ENCODE measurements at regions not wholly inside any gene's neighbourhood (a gene's known extent, or its start where the extent isn't known, plus 50 kb on each side); places are given as distances from the start of the nearest gene placed in this dataset.

- no peak for DNase-seq
Observed at GRCh38 chr10:111131168-111131799, 54.5 kb downstream of the ADRA2A start.

GRCh38 chr10:111137007-111137406, 60.2 kb downstream of the ADRA2A start:
- DNase-seq: no peak

DNA sequence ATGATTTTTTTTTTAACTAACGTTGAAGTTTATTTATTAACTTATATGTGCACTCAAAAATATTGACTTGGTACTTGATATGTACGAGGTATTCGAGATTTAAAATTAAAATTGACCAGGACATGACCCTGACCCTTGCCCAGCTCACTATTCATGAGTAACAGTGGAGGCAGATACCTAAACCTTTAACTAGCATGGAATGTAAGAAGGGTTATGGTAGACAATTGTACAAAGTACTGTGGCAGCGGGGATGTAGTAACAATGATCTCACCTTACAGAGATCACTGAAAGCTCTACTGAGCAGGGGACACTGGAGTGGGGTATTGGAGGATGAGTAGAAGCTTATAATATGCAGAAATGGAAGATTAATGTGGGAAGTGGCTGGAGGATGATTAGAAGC, 60.8 kb downstream of the ADRA2A start:
- DNase-seq: no peak

DNA sequence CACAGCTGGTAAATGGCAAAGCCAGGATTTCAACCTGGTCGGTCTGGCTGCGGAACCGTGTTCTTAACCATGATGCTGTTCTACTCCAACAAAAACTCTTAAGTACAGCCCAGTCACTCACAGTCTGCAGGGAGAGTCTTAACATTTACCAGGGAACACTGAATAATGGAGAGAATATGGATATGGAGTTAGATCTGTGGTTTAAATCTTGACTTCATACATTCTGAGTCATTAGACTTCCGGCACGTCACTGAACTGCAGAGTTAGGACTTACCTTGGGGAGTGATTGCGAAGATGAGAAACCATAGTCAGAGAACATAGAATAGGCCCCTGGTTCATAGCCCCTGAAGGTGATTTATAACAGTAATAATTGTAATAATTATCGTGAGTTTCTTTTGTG, 61.7 kb downstream of the ADRA2A start:
- no peak for DNase-seq

GRCh38 chr10:111139567-111139966, 62.7 kb downstream of the ADRA2A start:
- DNase-seq: no peak

DNA sequence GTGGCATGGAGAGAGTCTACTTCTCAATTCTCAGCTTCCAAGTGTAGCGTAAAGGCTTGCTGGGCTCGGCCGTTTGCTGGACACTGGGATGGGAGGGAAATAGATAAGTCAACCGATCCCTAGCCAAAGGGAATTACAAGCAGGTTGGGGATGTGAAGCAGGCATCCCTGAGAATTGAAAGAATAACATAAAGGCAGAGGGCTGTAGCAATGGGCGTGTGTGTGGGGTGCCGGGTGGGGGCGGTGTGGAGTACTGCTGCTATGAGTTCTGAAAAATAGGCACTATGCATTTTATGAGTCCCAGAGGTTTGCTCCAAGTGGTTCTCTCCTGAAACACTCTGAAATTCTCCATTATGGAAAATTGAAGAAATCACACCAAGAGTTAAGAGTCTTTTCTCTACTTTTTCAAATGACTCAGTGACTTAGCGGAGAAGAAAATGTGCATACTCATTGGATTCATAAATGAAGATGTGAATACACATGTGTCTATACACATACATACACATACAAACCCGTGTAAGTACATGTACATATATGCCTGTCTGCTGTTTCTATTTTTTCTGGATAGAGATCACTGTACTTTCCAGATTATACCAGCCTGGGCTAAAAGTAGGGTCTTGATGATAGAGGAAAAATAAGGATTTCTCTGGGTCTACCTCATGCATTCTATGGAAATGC, 65.4 kb downstream of the ADRA2A start:
- no peak for DNase-seq

DNA sequence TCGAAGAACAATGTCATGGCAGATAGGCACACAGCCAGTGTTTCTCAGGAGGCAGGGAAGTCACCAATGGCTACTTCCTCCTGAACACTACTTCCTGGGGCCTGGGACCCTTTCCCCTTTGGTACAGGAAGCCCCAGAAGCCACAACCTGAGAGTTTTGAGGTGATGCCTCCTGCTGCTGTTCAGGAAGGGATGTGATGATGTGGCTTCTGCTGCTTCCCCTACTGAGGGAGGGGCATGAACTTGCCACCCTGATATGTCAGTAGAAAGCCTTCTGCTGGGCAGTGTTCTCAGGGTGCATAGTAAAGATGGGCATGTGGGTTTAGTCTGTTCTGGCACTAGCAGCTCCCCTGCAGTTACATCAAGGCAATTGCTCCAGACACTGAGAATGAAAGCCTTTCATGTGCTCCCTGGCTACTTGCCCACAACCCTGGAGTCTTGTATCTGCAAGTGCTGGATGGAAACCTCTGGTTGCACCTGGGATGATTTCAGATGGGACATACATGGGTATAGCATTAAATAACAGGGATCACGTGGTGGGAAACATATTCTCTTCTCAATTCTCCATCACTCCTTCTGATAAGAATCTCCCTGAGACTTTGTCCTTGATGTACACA, 69.3 kb downstream of the ADRA2A start:
- no peak for DNase-seq

GRCh38 chr10:111148025-111148424, 71.2 kb downstream of the ADRA2A start:
- DNase-seq: no peak

DNA sequence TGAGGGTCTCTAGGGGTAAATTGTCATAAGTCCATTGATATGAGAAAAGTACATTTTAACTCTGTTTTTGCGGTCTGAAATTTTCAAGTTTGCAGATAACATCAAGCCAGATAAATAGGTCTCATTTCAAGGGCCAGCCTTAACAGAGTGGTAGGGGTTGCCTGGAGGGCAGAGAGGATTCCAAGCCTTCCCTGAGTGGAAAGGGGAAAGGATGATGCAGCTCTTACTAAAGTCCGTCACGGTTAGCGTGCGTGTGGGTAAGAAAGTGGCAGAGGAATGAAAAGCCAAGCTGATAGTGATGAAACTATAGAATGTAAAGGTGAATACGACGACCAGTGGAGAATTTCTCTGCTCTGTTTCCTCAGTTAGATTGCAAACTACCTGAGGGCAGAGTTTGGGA, 71.6 kb downstream of the ADRA2A start:
- DNase-seq: no peak

DNA sequence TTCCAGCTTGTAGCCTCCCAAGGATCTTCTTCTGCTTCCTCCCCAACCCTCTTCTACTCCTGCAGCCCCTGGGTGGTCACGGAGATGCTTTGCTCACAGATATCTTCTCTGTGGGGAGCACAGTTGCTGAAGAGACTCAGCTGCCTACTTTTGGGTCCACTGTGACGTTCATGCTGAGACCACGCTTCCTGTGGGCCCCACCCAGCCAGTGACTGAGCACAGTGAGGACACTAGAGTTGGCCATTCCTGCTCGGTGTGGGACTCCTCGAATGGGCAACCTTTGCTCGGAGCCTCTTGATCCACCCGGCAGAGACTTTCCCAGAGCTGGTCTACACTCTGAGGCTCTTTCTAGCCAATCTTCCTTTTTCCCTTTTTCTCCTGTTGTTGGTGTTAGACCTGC, 73.9 kb downstream of the ADRA2A start:
- DNase-seq: no peak

DNA sequence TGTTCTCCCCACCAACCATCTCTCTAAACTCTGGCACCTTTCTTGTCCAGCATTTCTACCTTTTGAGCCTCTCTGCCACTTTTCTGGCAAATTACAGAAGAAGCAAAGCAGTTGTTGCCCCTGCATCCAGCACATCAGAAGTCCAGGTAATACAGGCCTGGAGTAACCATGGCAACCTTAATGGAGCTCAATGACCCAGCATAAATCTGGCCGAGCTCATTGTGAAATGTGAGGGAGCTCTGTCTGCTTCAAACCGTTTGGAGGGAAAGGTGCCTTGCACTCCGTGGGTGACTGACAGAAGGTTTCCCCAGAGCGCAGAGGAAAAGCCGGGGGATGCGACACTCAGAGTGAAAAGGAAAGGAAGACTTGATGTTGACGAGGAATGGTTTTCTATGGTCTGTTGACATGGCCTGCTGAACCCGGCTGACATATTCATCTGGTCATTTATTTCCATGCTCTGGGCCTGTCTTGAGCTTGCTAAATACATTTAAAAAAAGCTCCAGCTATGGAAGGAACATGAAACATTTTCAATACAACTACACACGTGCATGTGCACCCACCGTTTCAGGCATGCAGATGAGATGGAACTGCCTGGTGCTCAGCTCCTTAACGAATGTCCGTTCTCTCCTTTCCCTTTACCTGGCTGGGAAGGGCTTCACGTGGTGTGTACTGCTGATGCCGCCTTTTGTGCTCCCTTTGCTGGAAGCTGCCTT, 74.9 kb downstream of the ADRA2A start:
- no peak for DNase-seq

DNA sequence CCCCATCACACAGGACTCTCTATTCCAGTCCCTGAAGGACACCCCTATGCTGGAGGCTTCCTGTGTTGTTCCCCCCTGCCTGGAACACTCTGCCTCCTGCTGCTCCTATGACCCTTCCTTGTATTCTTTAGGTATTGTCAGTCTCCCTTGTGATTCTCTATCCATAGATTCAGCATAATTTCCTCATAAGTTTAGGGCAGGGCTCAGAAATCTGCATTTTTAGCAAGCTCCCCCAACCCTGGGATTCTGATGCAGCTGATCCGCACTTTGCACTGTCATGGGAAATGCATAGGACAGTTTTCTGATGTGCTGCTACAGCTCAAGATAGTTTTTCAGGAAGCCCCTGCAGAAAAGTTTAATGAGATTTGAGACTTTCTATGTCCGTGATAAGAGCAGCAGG, 79.9 kb downstream of the ADRA2A start:
- DNase-seq: no peak

- no peak for DNase-seq
Observed at GRCh38 chr10:111158595-111158994, 81.8 kb downstream of the ADRA2A start.

DNA sequence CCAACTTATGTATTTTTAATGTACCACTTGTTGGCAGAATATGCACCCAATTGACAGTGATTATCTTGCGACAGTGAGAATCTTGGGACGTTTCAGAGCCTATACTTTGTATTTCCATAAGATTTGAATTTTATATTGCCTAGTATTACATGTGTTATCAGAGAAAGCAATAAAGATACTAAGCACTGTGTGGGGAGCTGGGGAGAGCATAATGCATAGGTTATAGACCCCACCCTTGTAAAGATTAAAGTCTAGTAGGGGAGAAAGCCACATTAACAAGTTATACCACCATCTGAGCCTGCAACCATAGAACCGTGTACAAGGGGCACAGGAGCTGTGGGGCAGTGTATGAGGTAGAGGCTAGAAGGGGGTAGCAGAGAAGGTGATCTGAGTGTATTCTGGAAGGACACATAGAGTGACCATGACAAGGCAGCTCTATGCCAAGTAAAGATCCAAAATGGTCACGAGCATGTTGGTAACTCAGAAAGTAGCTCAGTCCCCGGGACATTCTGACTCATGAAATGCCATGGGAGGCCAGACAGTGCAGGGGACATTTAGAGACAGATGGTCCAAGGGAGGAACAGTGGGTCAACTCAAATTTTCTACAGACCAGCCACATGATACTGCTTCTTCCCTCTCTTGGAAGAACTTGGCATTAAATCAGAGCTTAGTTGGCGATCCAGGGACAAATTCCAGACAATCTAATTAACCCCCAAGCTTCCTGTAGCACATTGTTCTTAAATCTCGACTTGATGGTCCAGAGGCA, 84.5 kb downstream of the ADRA2A start:
- DNase-seq: no peak

DNA sequence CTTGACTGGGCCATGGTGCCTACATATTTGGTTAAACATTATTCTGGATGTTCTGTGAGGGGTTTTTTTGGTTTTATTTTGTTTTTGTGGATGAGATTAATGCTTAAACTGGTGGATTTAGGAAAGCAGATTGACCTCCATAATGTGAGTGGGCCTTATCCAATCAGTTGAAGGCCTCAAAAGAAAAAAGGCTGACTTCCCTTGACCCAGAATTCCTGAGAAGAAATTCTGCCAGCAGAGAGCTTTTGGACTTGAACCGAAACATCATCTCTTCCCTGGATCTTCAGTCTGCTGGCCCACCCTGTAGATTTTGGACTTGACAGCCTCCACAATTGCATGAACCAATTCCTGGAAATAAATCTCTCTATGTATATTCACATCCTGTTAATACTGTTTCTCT, 94.4 kb downstream of the ADRA2A start:
- DNase-seq: no peak

DNA sequence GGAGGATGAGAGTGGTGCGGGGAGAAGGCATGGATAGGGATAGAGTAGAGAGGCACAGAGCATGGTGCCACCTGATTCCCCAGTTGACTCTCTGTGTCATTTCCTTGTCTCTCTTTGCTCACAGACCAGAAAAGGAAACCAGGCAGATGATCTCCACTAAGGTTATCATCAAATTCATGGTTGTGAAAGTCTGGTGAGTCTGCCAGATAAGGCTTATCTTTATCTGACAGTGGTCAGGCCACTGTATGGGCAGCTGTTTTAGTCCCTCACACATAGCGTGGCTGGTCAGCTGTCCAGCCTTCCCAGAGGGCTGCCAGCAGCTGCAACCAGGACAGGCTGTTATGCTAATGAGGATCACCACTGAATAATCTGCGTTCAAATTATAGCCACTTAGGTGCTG, 99.0 kb downstream of the ADRA2A start:
- no peak for DNase-seq

- no peak for DNase-seq
Observed at GRCh38 chr10:111177379-111177778, 100.5 kb downstream of the ADRA2A start.

- DNase-seq: no peak
Observed at GRCh38 chr10:111179514-111179913, 102.7 kb downstream of the ADRA2A start.

DNA sequence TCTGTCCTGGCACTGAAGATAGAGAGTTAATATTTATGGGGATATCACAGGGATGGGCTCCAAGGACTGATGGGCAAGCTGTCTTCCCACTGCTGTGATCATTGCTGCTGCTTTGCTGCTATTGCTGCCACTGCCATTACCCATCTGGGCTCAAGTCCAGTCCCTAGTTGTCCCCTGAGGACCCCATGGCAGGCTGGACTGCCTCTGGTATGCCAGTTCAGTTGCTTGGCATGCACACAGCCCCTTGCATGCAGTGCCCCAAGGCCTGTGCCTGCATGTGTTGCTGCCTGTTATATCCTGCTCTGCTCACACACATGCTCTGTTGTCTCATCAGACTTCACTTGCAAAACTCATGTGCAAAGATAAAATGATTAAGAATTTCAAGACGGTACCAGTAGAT, 109.5 kb downstream of the ADRA2A start:
- DNase-seq: no peak

DNA sequence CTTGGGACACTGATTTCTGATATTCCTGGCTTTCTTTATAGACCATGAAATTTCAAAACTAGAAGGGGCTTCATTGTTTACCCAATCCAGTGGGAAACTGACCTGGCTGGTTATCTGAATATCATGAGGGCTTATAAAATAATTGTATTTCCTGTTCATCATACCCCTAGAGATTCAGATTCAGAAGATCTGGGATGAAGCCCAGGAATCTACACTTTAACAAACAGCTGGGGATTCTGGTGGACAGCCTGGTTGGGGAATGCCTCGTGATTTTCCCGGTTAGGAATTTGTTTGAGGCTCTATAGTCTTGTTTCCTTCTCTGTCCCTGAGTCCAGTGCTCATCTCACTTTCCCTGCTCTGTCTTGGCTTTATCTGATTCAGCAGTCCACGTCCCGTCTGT, 110.3 kb downstream of the ADRA2A start:
- DNase-seq: no peak

GRCh38 chr10:111199587-111199986, 122.8 kb downstream of the ADRA2A start:
- DNase-seq: no peak

DNA sequence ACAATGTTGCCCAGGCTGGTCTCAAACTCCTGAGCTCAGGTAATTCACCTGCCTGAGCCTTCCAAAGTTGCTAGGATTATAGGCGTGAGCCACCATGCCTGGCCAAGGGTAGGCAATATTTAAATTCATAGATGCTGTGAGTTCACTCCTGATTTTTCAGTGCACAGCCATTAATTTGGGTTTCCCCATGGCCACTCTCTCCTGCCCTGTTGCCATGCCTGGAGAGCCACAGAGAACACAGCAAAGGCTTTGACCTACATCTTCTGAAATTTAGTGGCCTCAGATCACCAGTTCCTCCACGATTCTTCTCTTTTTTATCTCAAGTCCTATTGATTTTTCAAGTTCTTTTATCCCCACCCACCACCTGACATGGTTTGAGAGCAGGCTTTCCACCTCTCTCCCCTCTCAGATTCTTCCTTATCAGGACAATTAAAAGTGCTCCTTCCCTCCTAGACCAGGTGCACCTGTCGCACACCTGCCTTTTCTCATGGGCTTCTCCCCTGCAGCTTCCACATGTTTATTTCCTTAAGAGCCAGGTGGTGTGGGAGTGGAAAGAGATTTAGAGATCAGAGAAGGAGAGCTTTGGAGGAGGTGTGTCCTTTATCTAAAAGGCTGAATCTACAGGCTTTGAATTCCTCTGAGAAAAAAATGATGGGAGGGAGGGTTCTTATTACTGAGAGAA, 123.8 kb downstream of the ADRA2A start:
- no peak for DNase-seq

DNA sequence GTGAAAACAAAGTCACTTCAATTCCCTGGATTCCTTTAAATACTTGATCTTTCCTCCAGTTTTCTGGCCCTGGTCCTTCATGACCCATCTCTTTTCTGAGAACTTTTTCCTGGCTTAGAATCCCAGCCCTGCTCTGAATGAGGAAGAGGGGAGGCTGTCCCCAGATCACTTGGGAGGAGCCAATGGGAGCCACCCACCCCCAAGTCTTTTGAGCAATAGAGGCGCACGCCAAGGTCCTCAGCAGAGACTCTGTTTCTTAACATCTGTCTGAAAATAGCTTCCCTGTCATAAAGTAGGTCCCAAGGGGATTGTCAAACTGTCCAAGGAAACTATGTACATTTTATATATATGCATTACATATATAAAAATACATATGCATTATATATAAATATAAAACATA, 126.8 kb downstream of the ADRA2A start:
- no peak for DNase-seq
